ENCODE measurements at regions not wholly inside any gene's neighbourhood (a gene's known extent, or its start where the extent isn't known, plus 50 kb on each side); places are given as distances from the start of the nearest gene placed in this dataset.

- Histone ChIP-seq H3K4me3 (no peak overlapping the region), H3K9me3 (no peaks in the 10 kb centered on the region), H3K4me1 (peaks cover 0 to 31% (median 15%) of the 10 kb centered on the region in 4 donors), H3K27me3 (no peaks in the 10 kb centered on the region), H3K27ac (no peak overlapping the region), H3K36me3 (no peaks in the 10 kb centered on the region)
- TF ChIP-seq EP300 (IDR thresholded peaks at IDR 0.05) (no peak), POLR2AphosphoS5 (IDR thresholded peaks at IDR 0.05) (no peak), POLR2A (IDR thresholded peaks at IDR 0.05) (no peak), CTCF (IDR thresholded peaks at IDR 0.05) (no peak)
- 84 to 92% (median 90%) methylated on average over 3 of the region's 3 CpGs for WGBS, 5 donors
- DNase-seq, result no peak
- intact Hi-C loops (cut with DNase I; ENCODE audit: low total_unique reads), result no loop called here
These were observed 364.6 kb downstream of the ADGRL2 start for GRCh38 chr1:82165304-82165703.

- Histone ChIP-seq H3K27ac (no peak overlapping the region), H3K27me3 (no peaks in the 10 kb centered on the region), H3K4me3 (no peak overlapping the region), H3K4me1 (peaks cover 0 to 32% (median 15%) of the 10 kb centered on the region in 4 donors), H3K9me3 (no peaks in the 10 kb centered on the region), H3K36me3 (no peaks in the 10 kb centered on the region)
- DNase-seq, result peak in 1 of 2 donors; percentile 29
- intact Hi-C loops (cut with DNase I; ENCODE audit: low total_unique reads), result no loop called here
- WGBS, 5 donors, result 50 to 68% (median 53%) methylated on average over 7 of the region's 7 CpGs
- TF ChIP-seq POLR2A (IDR thresholded peaks at IDR 0.05) (no peak), EP300 (IDR thresholded peaks at IDR 0.05) (no peak), POLR2AphosphoS5 (IDR thresholded peaks at IDR 0.05) (no peak), CTCF (IDR thresholded peaks at IDR 0.05) (no peak)
These were observed 362.0 kb downstream of the ADGRL2 start for GRCh38 chr1:82162486-82163420.

- Histone ChIP-seq H3K27ac (peak overlapping the region in 2 of 5 donors; percentile 20 to 33), H3K36me3 (no peaks in the 10 kb centered on the region), H3K4me3 (peak overlapping the region in 3 of 4 donors; percentile 24 to 29 (median 27)), H3K9me3 (no peaks in the 10 kb centered on the region), H3K27me3 (no peaks in the 10 kb centered on the region), H3K4me1 (peaks cover 0 to 32% (median 15%) of the 10 kb centered on the region in 4 donors)
- DNase-seq, result peak in 1 of 2 donors; percentile 50
- intact Hi-C loops (cut with DNase I; ENCODE audit: low total_unique reads), result no loop called here
- WGBS, 5 donors, result 18 to 46% (median 25%) methylated on average over 10 of the region's 10 CpGs
- TF ChIP-seq EP300 (IDR thresholded peaks at IDR 0.05) (no peak), POLR2A (IDR thresholded peaks at IDR 0.05) (no peak), CTCF (IDR thresholded peaks at IDR 0.05) (no peak), POLR2AphosphoS5 (IDR thresholded peaks at IDR 0.05) (no peak)
These were observed 361.0 kb downstream of the ADGRL2 start for GRCh38 chr1:82161700-82162141.

GRCh38 chr1:82160903-82161302 is 360.2 kb downstream of the ADGRL2 start:
- 80 to 89% (median 88%) methylated on average over 3 of the region's 3 CpGs for WGBS, 5 donors
- H3K27me3 ChIP-seq, result no peaks in the 10 kb centered on the region
- no peak for DNase-seq
- no peaks in the 10 kb centered on the region for H3K9me3 ChIP-seq
- H3K4me1 ChIP-seq, result peaks cover 0 to 32% (median 15%) of the 10 kb centered on the region in 4 donors
- H3K4me3 ChIP-seq, result no peak overlapping the region
- H3K27ac ChIP-seq, result no peak overlapping the region
- no peaks in the 10 kb centered on the region for H3K36me3 ChIP-seq
- TF ChIP-seq POLR2A (IDR thresholded peaks at IDR 0.05), result no peak
- TF ChIP-seq CTCF (IDR thresholded peaks at IDR 0.05), result no peak
- TF ChIP-seq POLR2AphosphoS5 (IDR thresholded peaks at IDR 0.05), result no peak
- TF ChIP-seq EP300 (IDR thresholded peaks at IDR 0.05), result no peak
- intact Hi-C loops (cut with DNase I; ENCODE audit: low total_unique reads), result no loop called here

Data from stomach (tissue), 8 donors.